ENCODE measurements at regions not wholly inside any gene's neighbourhood (a gene's known extent, or its start where the extent isn't known, plus 50 kb on each side); places are given as distances from the start of the nearest gene placed in this dataset.
"Not testable (repeated sequence)": the region's sequence is repeated elsewhere in the genome, so short reads cannot be mapped to it uniquely, and the experiment has no call there.

- no peak for DNase-seq
Measured at GRCh38 chr11:24407733-24408132, 89.1 kb upstream of the LUZP2 start.

DNA sequence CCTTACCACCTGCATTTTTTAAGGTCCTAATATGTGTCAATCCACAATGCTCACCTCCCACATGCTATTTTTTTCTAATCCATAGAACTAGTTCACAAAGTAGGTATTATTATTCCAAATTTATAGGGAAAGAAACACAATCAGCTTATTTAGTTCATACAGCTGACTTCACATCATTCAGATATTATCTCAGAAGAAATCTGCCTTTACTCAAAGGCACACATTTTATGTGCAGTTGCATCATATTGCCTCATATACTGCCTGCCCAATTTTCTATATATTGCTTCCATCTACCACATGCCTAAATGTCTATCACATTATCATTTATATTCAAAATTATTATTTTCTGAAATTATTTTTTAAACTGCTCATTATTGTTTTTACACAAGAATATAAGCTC lies 88.7 kb upstream of the LUZP2 start:
- DNase-seq, result no peak

DNA sequence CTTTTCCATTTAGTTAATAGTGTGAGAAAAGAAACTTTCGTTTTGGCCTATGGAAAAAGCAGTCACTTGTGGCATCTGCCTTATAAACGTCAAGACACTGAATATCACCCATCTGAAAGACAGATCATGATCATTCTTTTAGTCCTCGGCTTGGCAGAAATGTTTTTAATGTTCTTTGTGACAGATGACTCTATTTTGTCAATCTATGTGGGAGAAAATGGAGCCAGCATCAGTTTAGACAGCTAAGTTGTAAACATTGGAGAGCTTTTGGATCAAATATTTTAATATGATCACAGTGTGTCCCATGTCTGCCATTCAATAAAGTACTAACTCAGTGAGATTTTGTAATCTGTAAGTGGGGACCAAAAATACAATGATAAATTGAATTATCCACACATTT lies 85.1 kb upstream of the LUZP2 start:
- DNase-seq, result no peak

- no peak for DNase-seq
Measured at GRCh38 chr11:24412722-24413121, 84.1 kb upstream of the LUZP2 start.

DNA sequence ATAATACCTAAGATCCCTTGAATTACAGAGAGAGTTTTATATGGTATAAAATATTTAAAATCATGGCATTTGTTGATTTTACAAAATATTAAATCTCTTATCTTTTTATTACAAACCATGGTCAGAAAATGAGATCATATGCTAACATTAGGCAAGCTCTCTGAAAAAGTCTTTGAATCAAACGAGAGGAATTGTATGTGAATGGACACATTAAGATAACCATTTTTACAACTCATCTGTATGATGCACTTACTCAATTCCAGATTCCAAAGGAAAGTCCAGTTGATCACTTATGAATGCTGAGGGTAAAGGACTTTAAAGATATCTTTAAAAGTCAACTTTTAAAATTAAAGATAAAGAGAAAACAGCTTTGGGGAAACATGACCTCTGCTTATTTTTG lies 83.5 kb upstream of the LUZP2 start:
- DNase-seq, result no peak

- DNase-seq, result not testable (repeated sequence)
Measured at GRCh38 chr11:24415955-24416636, 80.8 kb upstream of the LUZP2 start.

GRCh38 chr11:24421766-24422165 lies 75.1 kb upstream of the LUZP2 start:
- no peak for DNase-seq

- no peak for DNase-seq
Measured at GRCh38 chr11:24422376-24422775, 74.5 kb upstream of the LUZP2 start.

- no peak for DNase-seq
Measured at GRCh38 chr11:24437123-24437522, 59.7 kb upstream of the LUZP2 start.
